ENCODE measurements at regions not wholly inside any gene's neighbourhood (a gene's known extent, or its start where the extent isn't known, plus 50 kb on each side); places are given as distances from the start of the nearest gene placed in this dataset.

- no peak for DNase-seq
These were observed 62.3 kb upstream of the NKX2-2 start for GRCh38 chr20:21575981-21576740.

GRCh38 chr20:21575167-21575566 lies 61.3 kb upstream of the NKX2-2 start:
- no peak for DNase-seq

GRCh38 chr20:21574443-21574842 lies 60.6 kb upstream of the NKX2-2 start:
- DNase-seq: no peak

- DNase-seq: no peak
These were observed 59.4 kb upstream of the NKX2-2 start for GRCh38 chr20:21573259-21573658.

GRCh38 chr20:21571841-21572690 lies 58.2 kb upstream of the NKX2-2 start:
- DNase-seq: no peak

- DNase-seq: no peak
These were observed 56.6 kb upstream of the NKX2-2 start for GRCh38 chr20:21570285-21570992.

GRCh38 chr20:21569586-21569985 lies 55.7 kb upstream of the NKX2-2 start:
- DNase-seq: no peak

- no peak for DNase-seq
These were observed 50.4 kb upstream of the NKX2-2 start for GRCh38 chr20:21564127-21564773.
